H4 (cell line): ENCODE measurements at regions not wholly inside any gene's neighbourhood (a gene's known extent, or its start where the extent isn't known, plus 50 kb on each side); places are given as distances from the start of the nearest gene placed in this dataset.
"Not testable (repeated sequence)": the region's sequence is repeated elsewhere in the genome, so short reads cannot be mapped to it uniquely, and the experiment has no call there.

ENCODE experiments used
- DNase-seq: peaks from one replicate; pipeline ENCODE4 v3.0.0-alpha.2; 2015; ENCODE audit warnings: low spot score

DNA sequence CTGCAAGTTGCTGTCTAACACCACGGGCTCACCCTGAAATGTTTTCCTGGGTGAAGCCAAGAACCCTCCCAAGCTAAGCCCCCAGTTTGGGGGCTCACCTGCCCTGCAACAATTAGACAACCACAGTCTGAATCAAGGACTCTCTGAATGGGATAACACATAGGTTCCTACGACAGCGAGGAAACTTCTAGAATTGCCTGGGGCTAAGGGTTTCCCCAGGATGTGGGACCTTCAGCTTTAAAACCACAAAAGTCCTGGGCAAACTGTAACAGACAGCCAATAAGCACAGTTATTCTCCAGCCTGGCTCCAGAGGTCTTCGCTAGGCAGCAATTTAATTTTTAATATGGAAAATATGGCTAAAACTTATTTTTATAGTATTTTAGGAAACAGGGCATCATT, 162.6 kb downstream of the PRKX start:
- DNase-seq: no peak

DNA sequence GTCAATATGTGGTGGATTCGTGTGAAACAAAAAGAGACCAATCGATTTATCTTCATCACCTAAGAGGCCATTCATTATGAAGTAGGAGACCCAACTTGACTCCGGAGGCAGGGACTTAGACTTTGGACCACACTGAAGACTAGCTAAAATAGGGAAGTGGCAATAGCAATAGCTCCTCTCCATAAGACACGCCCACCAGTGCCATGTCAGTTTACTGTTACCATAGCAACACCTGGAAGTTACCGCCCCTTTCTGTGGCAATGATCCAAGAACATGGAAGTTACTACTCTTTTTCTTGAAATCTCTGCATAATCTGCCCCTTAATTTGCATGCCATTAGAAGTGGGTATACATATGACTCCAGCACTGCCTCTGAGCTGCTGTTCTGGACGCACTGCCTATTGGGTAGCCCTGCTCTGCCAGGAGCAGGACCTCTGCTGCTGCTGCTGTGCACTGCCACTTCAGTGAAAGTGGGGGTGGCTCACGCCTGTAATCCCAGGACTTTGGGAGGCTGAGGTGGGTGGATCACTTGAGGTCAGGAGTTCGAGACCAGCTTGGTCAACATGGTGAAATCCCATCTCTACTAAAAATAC, 163.2 kb downstream of the PRKX start:
- DNase-seq: peak; percentile 37

GRCh38 chrX:3549411-3549911, 164.0 kb downstream of the PRKX start:
- DNase-seq: peak; percentile 38

GRCh38 chrX:3548765-3549391, 164.6 kb downstream of the PRKX start:
- peak; percentile 74 for DNase-seq

DNA sequence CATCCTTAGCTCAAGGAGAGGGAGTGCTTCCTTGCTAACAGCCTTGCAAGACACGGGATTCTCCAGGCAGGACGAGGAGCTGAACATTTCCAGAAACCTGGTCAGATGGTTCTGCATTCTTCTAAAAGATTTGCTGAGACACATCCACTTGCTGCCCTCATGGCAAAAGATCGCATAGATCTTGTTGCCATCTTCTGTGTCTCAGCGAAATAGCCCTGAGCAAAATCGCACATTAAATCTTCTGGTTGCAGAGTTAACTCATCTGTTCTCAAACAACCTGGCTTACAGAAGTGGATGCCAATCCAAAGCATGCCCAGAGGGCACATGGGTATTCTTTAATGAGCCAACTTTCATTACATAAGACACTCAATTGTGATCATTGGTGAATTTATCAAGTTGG, 167.5 kb downstream of the PRKX start:
- DNase-seq: no peak

DNA sequence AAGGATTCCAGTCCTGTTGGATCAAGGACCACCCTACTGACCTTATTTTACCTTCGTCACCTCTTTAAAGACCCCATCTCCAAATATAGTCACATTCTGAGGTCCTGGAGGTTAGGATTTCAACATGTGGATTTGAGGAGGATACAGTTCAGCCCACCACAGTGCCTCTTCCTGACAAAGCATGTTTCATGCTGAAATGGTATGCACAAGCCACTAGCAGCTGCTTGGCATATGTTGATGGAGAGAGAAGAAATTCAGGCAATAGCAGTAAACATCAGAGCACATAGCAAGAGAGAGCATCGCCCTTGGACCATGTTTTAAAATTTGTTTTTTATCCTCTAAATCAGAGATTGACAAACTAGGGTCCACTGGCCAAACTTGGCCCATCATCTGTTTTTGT, 172.1 kb downstream of the PRKX start:
- DNase-seq: no peak

DNA sequence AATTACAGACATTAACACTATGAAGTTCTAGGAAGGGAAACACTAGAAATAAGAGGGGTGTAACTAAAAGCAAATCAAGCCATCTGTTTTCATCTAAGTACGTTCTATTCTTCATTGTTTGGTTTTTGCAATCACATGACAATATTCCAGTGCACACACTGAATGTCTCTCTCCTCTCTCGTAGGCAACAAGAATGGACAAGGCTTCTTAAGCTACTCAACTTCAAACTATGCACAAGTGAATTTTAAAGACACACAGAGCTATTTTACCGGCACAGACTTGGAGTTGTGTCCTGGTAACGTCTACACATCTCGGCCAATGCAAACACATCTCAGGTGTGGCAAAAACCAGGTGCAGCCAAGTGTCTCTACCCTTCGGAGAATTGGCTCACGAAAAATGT, 173.3 kb downstream of the PRKX start:
- no peak for DNase-seq

GRCh38 chrX:3532581-3533085, 180.8 kb downstream of the PRKX start:
- DNase-seq: no peak

DNA sequence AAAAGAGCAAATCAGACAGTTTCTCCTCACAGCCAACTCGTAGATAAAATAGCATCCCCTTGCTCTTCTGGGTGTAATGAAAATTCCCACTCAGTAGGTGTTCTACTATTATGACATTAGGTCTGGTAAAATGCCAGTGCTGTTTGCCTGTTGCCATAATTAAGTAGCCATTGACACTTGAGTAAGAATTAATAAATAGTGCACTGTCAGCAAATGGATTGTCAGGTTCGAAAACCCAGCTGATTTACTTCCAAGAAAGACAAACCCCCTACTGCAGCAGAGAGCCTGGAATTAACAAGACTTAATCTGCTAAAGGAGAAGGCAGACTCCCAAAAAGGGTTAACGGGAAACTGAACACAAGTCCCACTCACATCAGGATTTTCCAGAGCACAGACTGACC, 182.0 kb downstream of the PRKX start:
- DNase-seq: not testable (repeated sequence)

DNA sequence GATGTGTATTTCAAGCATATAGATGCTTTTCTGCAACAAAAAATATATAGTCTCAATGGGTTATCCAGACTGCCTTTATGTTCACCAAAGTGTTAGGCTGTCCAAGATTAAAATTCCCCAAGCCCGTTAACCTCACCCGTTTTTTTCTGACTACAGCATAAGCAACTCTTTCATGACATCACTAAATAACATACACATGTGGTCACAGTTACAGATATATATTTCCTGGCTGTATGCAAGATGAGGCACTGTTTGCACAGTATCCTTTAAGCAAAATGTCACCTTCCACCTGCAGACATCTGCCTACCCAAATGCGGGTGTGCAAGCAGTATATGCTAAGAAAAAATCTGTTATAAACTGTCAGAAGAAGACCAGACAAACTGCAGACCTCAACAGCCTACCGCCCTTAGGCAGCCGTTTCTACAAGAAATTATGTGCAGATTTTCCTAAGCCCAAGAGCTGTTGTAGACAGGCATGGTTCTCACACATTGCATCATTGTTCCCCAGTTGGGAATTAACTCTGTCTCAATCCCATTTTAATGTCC, 183.1 kb upstream of the MXRA5 start:
- no peak for DNase-seq

- DNase-seq: no peak
Observed at GRCh38 chrX:3527811-3528210, 181.4 kb upstream of the MXRA5 start.

DNA sequence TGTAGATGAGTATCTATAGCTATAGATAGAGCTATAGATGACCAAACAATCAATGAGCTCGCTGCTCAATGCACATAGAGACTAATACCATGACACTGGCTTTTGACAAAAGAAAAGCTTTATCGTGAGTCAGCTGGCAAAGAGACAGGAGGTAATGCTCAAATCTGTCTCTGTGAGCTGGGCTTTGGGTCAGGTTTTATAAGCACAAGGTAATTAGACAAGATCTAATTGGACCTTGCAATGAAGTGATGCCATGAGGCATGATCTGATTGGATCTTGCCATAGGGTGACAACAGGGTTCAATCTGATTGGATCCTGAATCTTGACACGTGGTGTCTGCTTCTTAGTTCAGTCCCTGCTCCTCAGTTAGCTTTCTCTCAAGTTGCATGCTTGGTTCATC, 180.7 kb upstream of the MXRA5 start:
- no peak for DNase-seq

GRCh38 chrX:3526731-3527130, 180.3 kb upstream of the MXRA5 start:
- no peak for DNase-seq

GRCh38 chrX:3526071-3526470, 179.6 kb upstream of the MXRA5 start:
- DNase-seq: no peak

- no peak for DNase-seq
Observed at GRCh38 chrX:3522101-3522650, 175.7 kb upstream of the MXRA5 start.

GRCh38 chrX:3521396-3521795, 174.9 kb upstream of the MXRA5 start:
- no peak for DNase-seq

DNA sequence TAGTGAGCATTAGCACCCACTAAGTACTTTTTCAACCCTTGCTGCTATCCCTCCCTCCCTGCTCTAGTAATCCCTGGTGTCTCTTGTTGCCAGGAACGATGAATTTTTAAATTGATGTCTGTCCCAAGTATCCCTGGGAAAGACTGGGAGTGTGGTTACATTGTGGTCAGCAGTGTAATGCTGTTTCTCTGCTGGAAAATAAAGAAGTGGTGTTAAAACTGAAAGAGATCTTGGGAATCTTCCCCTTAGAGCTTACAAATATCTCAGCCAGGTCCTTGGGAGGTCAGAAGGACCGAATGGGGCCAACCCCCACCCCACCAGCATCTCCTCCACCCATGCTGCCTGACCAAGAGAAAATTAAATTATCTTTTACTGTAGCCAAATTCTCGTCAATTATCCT, 174.5 kb upstream of the MXRA5 start:
- DNase-seq: peak; percentile 25

DNA sequence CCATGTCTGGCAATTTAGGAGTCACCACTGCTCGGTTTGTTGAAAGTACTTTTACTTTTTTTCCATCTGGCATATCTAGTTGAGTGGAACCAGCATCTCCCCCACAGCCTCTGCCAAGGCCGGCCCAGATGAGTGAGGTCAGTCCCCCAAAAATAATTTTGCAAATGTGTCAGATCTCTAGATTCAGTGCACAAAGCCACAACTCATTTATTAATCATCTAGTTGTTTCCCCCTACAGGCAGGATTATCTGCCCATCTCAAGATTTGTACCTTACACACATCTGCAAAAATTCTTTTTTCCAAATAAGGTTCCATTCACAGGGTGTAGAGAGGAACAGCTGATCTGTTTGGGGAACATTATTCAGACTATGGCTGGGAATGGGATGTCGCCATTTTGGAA, 174.0 kb upstream of the MXRA5 start:
- no peak for DNase-seq

GRCh38 chrX:3519384-3519783, 172.9 kb upstream of the MXRA5 start:
- DNase-seq: peak; percentile 25

GRCh38 chrX:3518870-3519269, 172.4 kb upstream of the MXRA5 start:
- DNase-seq: peak; percentile 89

GRCh38 chrX:3516051-3516541, 169.6 kb upstream of the MXRA5 start:
- no peak for DNase-seq

GRCh38 chrX:3514996-3515395, 168.5 kb upstream of the MXRA5 start:
- no peak for DNase-seq

GRCh38 chrX:3512150-3512549, 165.7 kb upstream of the MXRA5 start:
- DNase-seq: not testable (repeated sequence)
